GM18861 (cell line): ENCODE measurements at regions not wholly inside any gene's neighbourhood (a gene's known extent, or its start where the extent isn't known, plus 50 kb on each side); places are given as distances from the start of the nearest gene placed in this dataset.

Experiments used
- ATAC-seq: cut with Tn5 transposase; IDR thresholded peaks from one replicate; pipeline ENCODE4 v1.9.1; 2021; ENCODE audit not compliant: unreplicated experiment

DNA sequence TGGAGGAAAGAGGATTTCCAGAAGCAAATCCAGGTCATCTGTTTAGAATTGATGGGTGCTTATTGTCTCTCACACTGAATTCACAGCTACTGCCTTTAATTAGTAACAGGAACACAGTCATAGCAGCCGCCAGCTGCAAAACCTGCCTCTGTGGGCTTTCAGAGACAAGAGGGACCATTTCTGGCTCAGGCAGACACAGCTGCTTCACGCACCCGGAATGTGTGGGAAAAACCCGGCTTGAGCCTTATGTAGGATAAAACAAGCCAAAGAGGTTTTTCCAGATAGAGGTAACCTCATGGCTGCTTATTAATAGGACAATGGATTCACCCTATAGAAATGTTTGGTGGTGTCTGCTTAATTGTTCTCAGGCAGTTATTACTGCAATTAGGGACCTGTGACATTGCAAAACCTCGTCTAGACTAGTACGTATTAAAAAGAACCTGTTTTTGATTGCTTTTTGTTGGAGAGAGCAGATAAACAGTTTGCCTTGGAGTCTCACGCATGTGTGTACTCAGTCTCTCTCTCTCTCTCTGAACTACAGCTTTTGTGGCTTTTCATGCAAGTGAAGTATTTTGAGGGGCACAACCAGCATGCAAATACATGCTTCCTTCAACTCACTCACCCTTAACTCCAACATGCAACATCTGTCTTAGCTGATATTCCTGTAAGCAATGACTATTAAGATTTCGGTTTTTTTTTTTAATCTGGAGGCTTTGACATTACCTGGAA is 302.7 kb downstream of the PLK2 start:
- no peak for ATAC-seq

DNA sequence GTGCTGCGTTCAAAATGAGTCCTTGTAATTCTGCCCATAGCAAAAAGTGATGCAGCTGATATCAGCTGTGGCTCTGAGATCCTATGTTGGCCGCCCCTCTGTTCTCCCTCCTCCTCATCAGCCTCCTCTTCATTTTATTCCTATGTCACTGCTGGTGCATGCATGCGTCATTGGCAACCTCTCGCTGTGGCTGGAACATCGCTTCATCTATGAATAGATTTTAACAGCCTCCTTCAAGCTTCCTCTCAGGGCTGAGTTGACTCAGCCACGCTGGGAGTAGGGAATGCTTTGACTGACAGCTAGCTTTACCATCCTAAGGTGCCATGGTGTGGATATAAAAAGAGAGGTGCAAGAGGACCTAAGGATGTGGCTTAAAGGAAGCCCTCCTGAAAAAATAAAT is 303.5 kb downstream of the PLK2 start:
- ATAC-seq: no peak

DNA sequence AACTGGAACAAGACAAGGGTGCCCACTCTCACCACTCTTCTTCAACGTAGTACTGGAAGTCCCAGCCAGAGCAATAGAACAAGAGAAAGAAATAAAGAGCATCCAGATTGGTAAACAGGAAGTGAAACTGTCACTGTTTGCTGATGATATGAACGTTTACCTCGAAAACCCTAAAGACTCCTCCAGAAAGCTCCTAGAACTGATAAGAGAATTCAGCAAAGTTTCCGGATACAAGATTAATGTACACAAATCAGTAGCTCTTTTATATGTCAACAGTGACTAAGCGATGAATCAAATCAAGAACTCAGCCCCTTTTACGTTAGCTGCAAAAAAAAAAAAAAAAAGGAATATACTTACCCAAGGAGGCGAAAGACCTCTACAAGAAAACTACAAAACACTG is 306.6 kb downstream of the PLK2 start:
- ATAC-seq: no peak

DNA sequence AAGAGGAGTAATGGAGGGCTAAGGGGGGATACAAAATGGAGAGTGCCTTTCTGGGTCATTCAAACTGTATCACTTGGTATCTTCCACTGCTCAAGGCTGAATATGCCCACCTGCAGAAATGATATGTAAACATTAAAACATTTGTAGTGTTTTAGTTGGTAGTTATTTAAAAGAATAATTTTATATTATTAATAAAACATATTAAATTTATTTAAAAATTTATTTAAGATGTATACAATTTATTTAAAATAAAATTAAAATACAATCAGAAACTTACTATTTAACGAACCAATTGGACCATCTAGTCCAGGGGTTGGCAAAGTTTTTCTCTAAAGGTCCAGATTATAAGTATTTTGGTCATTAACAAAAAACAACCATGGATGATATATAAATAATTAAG is 308.5 kb downstream of the PLK2 start:
- ATAC-seq: no peak

DNA sequence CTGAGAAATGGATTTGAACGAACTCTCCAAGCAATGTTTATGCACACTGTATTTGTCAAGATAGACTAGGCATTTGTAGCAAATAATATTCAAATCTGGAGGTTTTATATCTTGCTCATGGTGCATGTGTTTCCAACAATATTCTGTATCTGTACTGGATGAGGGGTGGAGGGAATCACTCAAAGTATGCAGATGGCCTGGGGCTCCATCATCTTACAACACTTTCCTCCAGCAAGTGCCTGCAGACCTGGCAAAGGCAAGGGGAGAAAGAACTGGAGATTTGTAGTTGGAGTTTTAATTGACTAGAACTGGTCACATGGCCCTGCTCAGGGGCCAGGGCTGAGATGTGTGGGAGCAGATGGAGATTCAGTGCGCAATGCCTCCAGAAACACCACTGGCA is 309.0 kb downstream of the PLK2 start:
- no peak for ATAC-seq

DNA sequence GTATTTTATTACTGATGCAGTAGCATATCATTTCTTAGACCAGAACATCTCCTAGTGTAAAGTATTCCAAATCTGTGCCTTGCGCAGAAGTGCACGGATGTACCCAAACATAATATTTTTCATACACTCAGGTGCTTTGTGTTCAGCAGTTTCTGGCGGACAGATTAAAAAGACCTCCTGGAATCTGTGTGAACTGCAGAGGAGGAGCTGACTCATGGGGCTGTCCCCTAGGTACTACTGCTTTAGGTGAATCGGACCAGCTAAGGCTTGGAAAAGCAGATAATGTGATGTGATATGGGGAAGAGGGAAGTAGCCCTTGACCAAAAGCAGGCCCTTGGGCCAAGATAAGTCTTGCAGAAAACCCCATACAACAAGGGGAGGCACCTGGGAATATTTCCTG is 310.1 kb downstream of the PLK2 start:
- ATAC-seq: no peak

DNA sequence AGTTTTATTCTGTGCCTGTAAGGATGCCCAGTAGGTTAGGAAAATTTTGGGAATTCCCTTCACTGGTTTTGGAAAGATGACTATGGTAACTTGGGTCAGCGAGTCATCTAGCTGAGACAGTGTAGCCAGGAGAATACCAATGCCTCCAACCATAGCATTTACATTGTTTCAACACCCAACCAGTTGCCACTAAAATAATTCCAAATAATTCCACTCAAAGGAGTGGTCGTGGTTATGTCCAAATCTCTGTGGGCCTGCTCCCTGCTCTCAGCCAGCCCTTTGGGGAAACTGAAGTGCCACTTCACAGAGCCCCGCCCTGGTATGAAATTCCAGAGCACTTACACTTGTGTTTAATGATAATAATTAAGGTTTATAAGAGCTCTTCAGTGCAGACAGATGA is 310.5 kb downstream of the PLK2 start:
- ATAC-seq: no peak

DNA sequence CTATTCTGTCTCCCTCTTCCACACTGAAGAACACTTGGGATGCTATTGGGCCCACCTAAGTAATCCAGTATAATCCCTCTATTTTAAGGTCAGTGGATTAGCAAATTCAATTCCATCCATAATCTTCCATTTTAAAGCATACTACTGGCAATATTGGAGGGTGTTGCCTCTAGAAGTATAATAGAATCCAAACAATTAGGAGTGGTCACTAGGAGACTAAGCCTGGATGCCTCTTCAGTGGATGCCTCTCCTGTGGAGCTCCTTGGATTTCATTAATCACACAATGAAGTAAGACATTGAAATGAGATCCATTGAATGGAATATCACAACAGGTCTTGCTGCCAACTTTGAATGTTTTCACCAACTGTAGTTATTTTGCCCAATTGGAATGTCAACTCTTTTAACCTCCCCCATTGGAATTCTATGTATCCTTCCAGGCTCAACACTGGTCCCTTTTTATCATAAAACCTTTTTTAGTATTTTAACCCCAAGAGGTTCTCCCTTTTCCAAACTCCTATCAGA is 311.6 kb downstream of the PLK2 start:
- ATAC-seq: no peak

DNA sequence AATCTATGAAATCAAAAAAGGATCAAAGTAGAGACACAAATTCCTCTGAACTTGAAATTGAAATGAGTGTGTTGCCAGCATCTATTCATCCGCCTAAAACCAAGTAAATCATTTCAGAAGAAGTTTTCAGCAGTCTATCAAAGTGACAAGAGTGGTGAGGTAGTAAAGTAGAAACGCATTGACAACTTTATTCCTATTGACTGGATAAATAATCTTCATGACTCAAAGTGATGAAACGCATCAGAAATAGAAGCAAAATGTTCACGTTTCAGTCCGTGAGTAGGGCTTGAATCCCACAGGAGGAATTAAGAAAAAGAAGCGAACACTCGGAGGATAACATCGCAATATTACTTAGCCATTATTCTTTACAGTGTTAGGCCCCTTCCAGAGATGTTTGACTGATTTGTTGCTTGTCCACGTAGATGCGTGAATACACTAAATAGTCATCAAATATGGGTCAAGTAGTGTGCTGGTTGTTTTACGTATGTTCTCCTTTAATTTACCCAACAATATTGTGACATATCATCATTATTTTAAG is 314.4 kb downstream of the PLK2 start:
- ATAC-seq: no peak

DNA sequence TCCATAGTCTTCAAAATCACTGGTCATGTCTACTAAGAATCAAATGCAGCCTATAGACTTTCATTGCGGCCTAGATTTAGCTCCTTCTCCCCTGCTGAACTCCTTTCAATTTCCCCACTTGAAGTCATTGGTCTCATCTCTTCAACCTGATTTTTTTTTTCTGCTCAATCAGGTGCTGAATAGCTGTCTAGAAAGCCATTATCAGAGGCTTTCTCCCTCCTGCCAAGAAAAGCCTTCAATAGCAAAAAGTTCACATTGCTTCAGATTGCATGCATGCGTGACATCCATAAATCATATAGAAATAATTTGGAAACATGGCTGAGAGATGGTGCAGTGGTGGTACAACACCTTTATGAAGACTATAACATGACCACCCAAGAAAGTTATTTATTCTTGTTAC is 316.2 kb downstream of the PLK2 start:
- no peak for ATAC-seq

DNA sequence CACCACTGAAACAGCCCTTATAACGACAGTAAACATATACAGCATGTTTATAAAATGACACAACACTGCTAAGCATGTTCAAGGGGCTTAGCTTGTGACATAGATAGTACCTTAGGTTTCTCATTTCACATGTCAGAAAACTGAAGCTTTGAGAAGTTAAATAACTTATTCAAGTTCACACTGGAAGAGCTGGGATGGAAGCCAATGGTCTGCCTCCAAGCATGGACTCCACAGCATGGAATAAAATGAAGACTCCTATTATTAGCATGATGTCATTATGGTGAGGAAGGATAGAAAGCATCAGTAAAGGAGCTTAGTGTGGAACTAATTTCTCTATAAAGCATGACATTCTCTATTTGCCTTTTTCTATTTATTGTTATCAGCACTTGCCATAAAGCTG is 316.7 kb downstream of the PLK2 start:
- no peak for ATAC-seq

DNA sequence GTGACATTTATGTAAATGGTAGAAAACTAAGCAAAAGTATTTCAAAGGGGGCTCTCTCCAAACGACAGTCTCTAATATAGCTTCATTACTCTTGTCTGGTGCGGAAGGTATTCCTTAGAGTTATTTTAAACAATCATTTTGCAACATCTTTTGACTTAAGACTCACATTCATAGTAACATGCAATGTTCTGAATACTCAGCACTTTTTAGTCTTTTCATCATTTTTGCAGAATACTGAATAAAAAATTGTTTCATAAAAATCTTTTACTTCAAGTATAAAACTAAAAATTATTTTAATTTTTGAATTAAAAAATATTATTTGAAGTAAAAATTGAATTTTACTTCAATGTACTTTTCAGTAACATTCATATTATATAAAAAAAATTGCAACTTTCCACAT is 321.1 kb downstream of the PLK2 start:
- no peak for ATAC-seq

DNA sequence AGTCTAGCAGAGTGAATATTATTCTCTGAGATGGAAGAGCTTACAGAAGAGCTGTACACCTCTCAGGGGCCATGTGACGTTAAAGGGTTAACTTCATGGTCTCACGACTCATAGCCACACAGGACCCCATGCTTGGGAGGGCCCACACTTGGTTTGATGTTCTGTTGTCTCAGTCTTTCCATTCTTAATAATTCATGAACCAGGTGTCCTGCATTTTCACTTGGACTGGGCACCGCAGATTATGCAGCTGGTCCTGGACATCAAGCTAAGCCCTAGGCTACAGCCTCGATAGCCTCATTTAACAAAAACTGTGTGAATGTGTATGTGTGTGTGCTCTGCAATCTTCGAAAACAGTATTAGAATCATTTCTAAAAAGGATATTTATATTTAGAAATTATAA is 323.5 kb downstream of the PLK2 start:
- no peak for ATAC-seq

DNA sequence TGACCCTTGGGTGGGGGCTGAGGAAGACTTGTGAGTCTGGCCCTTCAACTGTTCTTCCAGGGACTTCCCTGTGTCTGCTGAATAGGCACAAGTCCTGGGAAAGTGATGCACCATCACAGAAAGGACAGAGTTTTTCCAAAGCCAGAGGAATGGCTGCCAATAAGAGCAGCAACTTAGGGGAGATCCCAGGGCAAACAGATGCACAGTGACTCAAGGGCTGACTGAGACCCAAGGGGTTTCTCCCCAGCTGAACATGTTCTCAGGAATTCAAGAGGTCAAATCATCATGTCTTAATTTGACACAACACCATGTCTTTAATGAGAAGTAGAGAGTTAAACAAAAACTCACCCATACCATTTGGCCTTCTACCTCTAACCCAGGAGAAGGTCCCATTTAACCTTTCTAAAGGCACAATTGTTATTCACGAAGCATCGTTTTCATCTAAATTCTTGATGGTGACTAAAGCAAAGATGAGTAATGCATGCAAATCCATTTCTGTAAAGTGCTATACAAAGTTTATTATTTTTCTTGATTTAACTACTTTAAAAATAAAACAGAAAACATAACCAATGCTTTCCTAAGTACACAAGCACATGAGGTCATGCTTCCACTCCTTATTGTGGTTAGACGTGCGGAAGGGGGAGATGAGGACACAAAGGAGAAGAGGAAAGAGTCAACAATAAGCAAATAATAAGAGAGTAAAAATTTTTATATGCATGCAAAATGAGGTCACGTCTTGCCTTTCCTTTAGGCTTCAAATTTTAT is 324.1 kb downstream of the PLK2 start:
- ATAC-seq: no peak

DNA sequence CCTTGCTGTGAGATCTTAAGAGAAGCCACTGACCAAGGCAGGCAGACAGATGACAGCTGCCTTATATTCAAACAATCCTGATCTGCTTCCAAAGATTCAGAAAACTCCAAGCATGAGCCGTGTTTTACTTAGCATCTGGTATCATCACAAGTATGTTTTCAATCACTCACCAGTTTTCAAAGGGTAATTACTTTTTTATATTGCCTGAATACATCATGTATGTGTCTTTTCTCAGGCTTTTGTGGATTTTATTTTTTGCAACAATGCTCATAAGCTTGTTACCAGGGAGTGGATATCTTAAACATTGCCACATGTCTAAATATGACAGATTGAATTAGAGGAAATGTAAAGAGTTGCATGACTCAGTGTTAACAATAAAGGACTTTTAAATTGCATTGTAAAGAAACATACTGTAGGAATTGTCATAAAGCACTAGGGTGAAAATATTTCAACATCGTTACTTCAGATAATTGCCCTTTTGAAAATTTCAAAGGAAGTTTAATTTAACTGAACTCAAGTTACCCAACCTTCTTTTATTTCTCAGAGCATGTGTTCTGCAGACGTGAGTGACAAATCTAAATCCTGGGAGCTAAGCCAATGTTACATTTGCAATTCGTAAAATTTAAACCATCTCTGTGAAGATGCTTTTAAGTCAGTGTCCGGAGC is 326.1 kb downstream of the PLK2 start:
- no peak for ATAC-seq

DNA sequence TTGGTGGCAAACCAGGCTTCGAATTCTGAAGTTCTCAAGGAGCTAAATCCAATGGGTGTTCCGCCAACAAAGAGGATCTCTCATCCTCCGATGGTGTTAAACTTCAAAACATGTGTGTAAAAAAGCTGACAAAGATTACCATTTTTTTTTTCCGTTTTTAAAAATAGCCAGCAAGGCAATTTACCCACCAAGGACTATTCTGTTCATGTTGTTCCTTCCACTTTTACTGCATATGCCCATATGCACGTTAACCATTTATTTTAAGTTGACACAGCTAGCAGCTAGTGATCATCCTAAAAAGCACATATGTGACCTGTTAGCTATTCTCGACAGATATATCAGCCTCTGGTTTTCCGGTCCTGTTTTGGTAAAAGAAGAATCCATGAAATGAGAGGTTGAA is 326.7 kb downstream of the PLK2 start:
- no peak for ATAC-seq

DNA sequence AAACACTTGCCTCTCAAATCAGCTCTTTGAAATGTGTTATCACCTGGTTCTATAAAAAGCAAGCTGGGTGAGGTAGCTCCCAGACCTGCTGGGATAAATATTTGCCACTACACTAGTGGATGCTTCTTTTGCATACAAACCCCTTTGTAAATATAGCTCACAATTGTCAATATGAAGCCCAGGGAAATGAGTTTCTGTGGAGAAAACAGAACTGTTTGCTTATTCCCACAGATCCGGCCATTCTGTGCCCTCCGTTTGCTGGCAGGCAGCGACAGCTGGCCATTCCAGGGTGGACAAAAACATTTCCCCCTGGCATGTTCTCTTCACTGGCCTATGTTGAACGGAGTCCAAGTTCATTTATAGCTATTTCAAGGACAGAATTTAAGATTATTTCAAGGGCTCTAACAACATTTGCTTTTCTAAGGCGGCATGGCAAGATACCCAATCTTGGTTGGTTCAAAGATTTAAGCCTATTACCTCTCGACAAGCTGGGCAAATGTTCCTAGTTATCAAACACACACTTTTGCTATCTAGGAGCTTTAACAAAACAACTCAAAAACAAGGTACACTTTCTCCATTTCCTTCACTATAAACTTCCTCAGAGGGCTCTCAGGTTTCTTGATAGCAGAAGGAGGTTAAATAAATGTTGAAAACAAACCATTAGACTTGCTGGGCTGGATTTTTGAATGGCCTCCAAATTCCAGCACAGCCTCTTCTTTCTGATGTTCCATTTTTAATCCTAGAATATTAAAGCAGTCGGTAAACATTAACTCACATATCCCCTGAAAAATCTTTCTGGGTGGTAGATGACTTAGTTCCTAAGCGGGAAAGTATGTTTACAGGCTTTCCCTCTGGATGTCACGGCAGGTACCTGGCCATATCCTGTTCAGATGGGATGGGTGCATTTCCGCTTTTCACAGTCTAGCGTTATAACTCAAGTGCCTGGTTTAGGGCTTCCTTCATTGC is 332.3 kb downstream of the PLK2 start:
- no peak for ATAC-seq

DNA sequence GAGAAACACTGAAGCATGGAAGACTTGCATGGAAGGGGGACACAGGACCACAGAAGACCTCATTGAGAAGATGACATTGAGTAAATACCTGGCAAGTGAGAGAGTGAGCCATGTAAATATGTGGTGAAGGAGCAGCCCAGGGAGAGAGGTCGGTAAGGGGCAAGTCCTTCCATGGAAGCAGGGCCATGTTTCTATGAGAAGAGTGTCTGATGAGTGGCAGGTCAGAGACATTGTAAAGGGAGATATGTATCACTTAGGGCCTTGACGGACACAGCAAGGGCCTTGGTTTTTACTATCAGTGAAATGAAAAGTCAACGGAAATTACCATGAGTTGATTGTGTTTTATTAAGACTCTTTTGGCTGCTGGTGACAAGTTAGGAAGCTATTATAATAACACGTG is 336.4 kb downstream of the PLK2 start:
- ATAC-seq: no peak

DNA sequence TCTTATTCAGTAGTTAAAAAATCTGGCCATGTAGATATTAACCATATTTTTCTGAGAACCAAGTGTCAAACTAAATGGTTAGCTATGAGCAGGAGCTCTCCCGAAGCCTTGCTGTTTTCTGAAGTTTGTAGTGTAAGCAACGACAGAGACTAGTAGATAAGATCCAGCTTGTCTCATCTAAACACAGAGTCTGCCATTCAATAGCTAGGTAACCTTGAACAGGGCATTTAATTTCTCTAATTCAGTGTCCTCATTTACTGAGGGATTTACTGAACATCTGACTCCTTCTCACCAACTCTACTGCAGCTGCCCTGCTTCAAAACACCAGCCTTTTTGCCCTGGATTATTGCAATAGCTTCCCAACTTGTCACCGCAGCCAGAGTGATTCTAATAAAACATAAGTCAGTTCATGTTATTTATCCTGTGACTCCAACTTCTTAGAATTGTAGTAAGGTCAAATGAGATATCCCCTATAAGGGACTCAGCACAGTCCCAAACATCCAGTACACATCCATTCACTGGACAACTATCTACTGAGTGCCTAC is 337.0 kb downstream of the PLK2 start:
- no peak for ATAC-seq

DNA sequence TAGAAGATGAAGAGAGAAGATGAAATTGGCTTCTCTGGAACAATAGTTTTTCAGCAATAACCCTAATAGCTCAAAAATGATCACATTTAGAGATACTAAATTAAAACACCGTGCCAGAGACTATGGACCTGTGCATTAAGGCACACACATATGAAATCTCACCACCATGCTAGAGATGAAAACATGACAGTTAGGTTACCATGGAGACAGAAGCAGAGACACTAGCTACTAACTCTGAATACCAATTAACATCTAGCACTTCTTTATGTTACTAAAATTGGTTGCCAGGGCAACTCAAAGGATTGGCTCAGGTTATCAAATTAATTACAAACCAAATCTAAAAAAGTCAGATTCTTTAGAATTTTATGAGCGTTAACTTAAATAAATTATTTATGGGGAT is 337.7 kb downstream of the PLK2 start:
- ATAC-seq: no peak
